Uterus (tissue), 3 donors: ENCODE measurements at regions not wholly inside any gene's neighbourhood (a gene's known extent, or its start where the extent isn't known, plus 50 kb on each side); places are given as distances from the start of the nearest gene placed in this dataset.
"Not testable (repeated sequence)": the region's sequence is repeated elsewhere in the genome, so short reads cannot be mapped to it uniquely, and the experiment has no call there.

Source experiments
- DNase-seq, 2 donors: peaks; one replicate each; pipeline ENCODE4 v3.0.0-alpha.2; 2019 to 2020
- H3K27ac ChIP-seq, 2 donors: fragments of 200-600 bp; sonication (generic); 1 replicate in 1 of 2; 2 replicates in 1 of 2; pipeline ENCODE4 v1.5.1; 2016 to 2018
- H3K27me3 ChIP-seq, 2 donors: fragments of 200-600 bp; sonication (generic); one replicate each; pipeline ENCODE4 v1.5.1; 2018 to 2019; ENCODE audit warnings: control low read depth in 1 of 2
- H3K36me3 ChIP-seq, 2 donors: fragments of 200-600 bp; sonication (generic); one replicate each; pipeline ENCODE4 v1.5.1; 2019; ENCODE audit warnings: control low read depth in 1 of 2
- H3K4me1 ChIP-seq, 2 donors: fragments of 200-600 bp; sonication (generic); one replicate each; pipeline ENCODE4 v1.5.1; 2018 to 2019; ENCODE audit warnings: control low read depth in 1 of 2
- H3K4me3 ChIP-seq, 2 donors: fragments of 200-600 bp; sonication (generic); 1 replicate in 1 of 2; 2 replicates in 1 of 2; pipeline ENCODE4 v1.5.1; 2018 to 2019; ENCODE audit warnings: mild to moderate bottlenecking in 1 of 2
- H3K9me3 ChIP-seq, 2 donors: fragments of 200-600 bp; sonication (generic); one replicate each; pipeline ENCODE4 v1.5.1; 2019; ENCODE audit warnings: control low read depth in 1 of 2
- POLR2A ChIP-seq, 2 donors: fragments of 450-650 bp; IDR thresholded peaks; one replicate each; pipeline ENCODE4 v1.6.1; 2016; ENCODE audit warnings: antibody characterized with exemption in 2 of 2, mild to moderate bottlenecking in 1 of 2, moderate library complexity in 1 of 2
- intact Hi-C: fragments of 100-400 bp; cut with DNase I; formaldehyde crosslinking; loops from one replicate; pipeline ENCODE4 v1.15.1; 2023; ENCODE audit warnings: low total_unique reads
- TF ChIP-seq, protein P1 (sequence below), 4 experiments: fragments of 200-600 bp in 2 of 4; fragments of 450-650 bp in 2 of 4; sonication (generic) in 2 of 4; IDR thresholded peaks; one replicate each; pipeline ENCODE4 v1.5.1; 2016 to 2019; ENCODE audit warnings: antibody characterized with exemption in 4 of 4, mild to moderate bottlenecking in 2 of 4, moderate library complexity in 1 of 4
- donor health status: DM: yes; HTN: yes; CAD: no.

DNA sequence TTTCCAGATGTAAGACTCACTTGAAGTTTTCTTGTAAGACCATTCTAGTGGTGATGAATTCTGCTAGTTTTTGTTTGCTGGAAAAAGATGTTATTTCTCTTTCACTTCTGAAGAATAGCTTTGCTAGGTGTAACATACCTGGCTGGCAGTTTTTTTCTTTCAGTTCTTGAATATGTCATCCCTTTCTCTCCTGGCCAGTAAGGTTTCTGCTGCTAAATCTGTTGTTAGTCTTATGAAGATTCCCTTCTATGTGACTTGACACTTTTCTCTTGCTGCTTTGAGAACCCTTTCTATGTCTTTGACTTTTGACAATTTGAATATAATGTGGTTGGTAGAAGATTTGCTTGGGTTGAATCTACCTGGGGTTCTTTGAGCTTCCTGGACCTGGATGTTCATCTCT lies 314.7 kb upstream of the NOX3 start:
- intact Hi-C loops = no loop called here
- TF ChIP-seq POLR2A (IDR thresholded peaks at IDR 0.05) = no peak
- TF ChIP-seq, protein P1, sequence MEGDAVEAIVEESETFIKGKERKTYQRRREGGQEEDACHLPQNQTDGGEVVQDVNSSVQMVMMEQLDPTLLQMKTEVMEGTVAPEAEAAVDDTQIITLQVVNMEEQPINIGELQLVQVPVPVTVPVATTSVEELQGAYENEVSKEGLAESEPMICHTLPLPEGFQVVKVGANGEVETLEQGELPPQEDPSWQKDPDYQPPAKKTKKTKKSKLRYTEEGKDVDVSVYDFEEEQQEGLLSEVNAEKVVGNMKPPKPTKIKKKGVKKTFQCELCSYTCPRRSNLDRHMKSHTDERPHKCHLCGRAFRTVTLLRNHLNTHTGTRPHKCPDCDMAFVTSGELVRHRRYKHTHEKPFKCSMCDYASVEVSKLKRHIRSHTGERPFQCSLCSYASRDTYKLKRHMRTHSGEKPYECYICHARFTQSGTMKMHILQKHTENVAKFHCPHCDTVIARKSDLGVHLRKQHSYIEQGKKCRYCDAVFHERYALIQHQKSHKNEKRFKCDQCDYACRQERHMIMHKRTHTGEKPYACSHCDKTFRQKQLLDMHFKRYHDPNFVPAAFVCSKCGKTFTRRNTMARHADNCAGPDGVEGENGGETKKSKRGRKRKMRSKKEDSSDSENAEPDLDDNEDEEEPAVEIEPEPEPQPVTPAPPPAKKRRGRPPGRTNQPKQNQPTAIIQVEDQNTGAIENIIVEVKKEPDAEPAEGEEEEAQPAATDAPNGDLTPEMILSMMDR (IDR thresholded peaks at IDR 0.05) = no peak
- no peak overlapping the region for H3K27ac ChIP-seq
- no peaks in the 10 kb centered on the region for H3K9me3 ChIP-seq
- H3K27me3 ChIP-seq = no peaks in the 10 kb centered on the region
- DNase-seq = no peak
- H3K36me3 ChIP-seq = no peaks in the 10 kb centered on the region
- H3K4me1 ChIP-seq = no peaks in the 10 kb centered on the region
- no peak overlapping the region for H3K4me3 ChIP-seq

DNA sequence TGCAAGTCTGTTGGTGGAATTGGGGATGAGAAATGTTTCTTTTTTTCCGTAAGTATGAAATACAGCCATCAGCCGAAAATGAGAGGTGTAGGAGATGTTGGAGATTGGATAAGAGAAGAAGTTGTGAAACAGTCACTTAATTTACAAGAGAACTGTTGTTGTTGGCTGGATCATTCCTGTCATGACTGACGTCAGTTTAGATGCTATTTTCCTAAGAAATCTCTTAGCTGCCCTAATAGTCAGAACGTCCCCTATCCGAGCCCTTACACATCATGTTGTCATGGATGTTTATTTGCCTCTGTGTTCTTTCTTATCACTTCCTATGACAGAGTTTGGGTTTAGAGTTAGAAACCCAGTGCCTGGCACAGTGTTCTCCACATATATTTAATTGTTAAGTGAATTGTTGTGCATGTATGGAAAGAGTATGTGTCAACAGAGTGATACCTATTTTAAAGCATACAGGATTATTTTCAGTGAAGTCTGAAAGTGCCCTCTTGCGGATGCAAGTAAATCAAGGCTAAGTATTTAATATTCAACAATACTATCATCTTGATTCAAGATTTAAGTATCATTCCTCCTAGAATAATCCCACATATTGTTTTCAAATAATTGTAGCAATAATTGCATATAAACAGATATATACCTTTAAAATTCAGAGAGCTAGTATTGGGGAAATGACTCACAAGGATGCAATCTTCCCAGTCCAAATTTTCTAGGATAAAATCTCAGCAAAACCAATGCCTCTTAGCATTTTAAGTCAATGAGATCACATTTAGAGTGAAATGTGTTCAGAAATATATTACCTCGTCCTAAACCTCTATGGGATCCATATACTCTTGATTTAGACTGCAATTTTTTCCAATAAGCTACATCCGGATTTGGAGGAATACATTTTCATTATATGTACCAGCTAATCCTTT lies 309.9 kb upstream of the NOX3 start:
- Histone ChIP-seq H3K27ac (no peak overlapping the region), H3K36me3 (no peaks in the 10 kb centered on the region), H3K27me3 (no peaks in the 10 kb centered on the region), H3K4me3 (no peak overlapping the region), H3K4me1 (no peaks in the 10 kb centered on the region), H3K9me3 (no peaks in the 10 kb centered on the region)
- intact Hi-C loops = no loop called here
- DNase-seq = no peak
- TF ChIP-seq, protein P1 (IDR thresholded peaks at IDR 0.05) = no peak
- no peak for TF ChIP-seq POLR2A (IDR thresholded peaks at IDR 0.05)

DNA sequence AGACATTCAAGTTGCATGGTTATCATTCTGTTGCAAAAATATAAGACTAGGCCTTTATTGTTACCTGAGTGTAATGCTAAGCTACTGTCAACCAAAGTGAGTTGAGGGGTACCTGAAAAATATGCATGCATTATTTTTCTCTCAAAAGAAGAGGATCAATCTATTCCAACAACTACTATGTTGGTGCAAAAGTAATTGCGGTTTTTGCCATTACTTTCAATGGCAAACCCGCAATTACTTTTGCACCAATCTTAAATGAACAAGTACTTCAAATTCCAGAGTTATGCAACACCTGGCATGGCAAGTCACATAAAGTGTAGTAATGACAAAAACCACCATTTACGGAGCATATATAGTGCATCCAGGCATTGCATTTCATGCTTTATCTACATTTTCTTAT lies 307.0 kb upstream of the NOX3 start:
- Histone ChIP-seq H3K9me3 (no peaks in the 10 kb centered on the region), H3K27me3 (no peaks in the 10 kb centered on the region), H3K4me1 (no peaks in the 10 kb centered on the region), H3K4me3 (no peak overlapping the region), H3K27ac (no peak overlapping the region), H3K36me3 (no peaks in the 10 kb centered on the region)
- TF ChIP-seq POLR2A (IDR thresholded peaks at IDR 0.05) = no peak
- TF ChIP-seq, protein P1 (IDR thresholded peaks at IDR 0.05) = no peak
- intact Hi-C loops = no loop called here
- no peak for DNase-seq

DNA sequence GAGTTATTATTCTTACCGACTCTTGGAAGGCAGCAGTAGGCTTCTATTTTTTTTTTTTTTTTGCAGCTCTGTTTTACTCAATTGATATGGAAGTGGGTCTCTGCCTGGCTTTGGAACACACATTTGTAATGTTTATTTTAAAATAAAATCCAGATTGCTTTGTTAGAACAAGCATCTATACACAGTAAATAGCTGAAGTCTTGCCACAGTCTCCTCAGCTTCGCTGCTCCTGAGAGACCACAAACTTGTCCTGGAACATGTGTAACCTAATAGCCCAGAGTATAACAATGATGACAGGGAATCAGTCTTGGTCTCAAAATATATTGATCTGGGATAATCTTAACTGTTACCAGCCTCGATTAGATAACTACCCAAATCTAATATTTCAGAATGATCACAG lies 299.8 kb upstream of the NOX3 start:
- intact Hi-C loops = no loop called here
- TF ChIP-seq, protein P1 (IDR thresholded peaks at IDR 0.05) = no peak
- no peak for TF ChIP-seq POLR2A (IDR thresholded peaks at IDR 0.05)
- no peaks in the 10 kb centered on the region for H3K36me3 ChIP-seq

DNA sequence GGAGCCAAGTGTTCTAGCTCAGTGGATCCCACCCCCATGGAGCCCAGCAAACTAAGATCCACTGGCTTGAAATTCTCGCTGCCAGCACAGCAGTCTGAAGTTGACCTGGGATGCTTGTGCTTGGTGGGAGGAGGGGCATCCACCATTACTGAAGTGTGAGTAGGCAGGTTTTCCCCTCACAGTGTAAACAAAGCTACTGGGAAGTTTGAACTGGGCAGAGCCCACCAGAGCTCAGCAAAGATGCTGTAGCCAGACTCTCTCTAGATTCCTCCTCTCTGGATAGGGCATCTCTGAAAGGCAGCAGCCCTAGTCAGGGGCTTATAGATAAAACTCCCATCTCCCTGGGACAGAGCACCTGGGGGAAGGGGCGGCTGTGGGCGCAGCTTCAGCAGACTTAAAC lies 293.1 kb upstream of the NOX3 start:
- H3K9me3 ChIP-seq, H3K27ac ChIP-seq, DNase-seq, H3K36me3 ChIP-seq, H3K4me1 ChIP-seq, H3K4me3 ChIP-seq, H3K27me3 ChIP-seq, intact Hi-C loops: not testable (repeated sequence)

More for the DNA sequence above, 299.8 kb upstream of the NOX3 start:
- Histone ChIP-seq H3K4me1 (no peaks in the 10 kb centered on the region), H3K27me3 (peaks cover 0 to 3% of the 10 kb centered on the region in 2 donors), H3K27ac (no peak overlapping the region), H3K9me3 (no peaks in the 10 kb centered on the region), H3K4me3 (no peak overlapping the region)
- no peak for DNase-seq
